Bronchial epithelial cell (primary cell): ENCODE measurements at regions not wholly inside any gene's neighbourhood (a gene's known extent, or its start where the extent isn't known, plus 50 kb on each side); places are given as distances from the start of the nearest gene placed in this dataset.

Experiments used
- DNase-seq: peaks from one replicate; pipeline ENCODE4 v3.0.0-alpha.2; 2010; ENCODE audit warnings: low read depth
- FAIRE-seq: peaks from 2 replicates; lab custom pipeline; 2011; peaks lifted over from hg19 to GRCh38; lab: Jason Lieb, UNC
- H3K27me3 ChIP-seq: 2 replicates; pipeline ENCODE4 v1.5.1; 2011; ENCODE audit warnings: low read length; ENCODE audit not compliant: control insufficient read depth, insufficient read depth
- H3K36me3 ChIP-seq: 2 replicates; pipeline ENCODE4 v1.5.1; 2011; ENCODE audit warnings: low read length; ENCODE audit not compliant: control insufficient read depth, insufficient read depth
- H3K4me3 ChIP-seq: 2 replicates; pipeline ENCODE4 v1.5.1; 2011; ENCODE audit warnings: mild to moderate bottlenecking, low read depth, low read length, control low read depth
- TF ChIP-seq, protein P1 (sequence below): IDR thresholded peaks from 2 replicates; pipeline ENCODE4 v1.5.1; 2011; ENCODE audit warnings: mild to moderate bottlenecking, moderate library complexity, low read length, control low read depth, inconsistent platforms; ENCODE audit not compliant: insufficient read depth, severe bottlenecking

DNA sequence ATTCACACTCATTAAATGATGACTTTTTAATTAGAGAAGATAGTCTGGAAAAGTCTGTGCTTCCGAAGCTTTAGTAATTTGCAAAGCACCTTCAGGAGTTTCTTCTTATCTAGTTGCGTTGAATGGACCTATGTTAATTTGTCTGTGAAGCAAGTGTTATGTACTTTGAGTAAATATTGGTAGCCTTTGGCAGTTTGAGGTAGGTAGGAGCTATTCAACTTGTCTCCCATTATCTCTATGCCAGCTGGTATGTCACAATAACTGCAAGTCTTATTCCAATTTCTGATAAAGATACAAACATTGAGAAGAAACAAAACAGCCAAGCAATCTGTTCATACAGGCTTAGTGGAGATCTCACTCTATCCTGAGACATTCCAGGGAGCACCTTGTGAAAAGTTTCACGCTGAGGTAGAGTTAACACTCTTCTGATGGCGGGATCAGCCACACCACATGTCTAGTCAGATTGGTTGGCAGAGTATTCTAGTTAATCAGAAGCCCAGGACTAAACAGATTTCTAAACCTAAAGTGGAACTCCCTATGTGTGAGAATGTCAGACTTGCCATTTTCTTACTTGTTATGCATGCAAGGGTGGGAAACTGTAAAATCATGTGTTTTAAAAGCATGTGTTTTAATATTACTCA lies 219.8 kb upstream of the MANEA start:
- Histone ChIP-seq H3K4me3 (no peak overlapping the region), H3K36me3 (no peaks in the 10 kb centered on the region), H3K27me3 (no peaks in the 10 kb centered on the region)
- DNase-seq (no peak), FAIRE-seq (no peak)
- TF ChIP-seq, protein P1, sequence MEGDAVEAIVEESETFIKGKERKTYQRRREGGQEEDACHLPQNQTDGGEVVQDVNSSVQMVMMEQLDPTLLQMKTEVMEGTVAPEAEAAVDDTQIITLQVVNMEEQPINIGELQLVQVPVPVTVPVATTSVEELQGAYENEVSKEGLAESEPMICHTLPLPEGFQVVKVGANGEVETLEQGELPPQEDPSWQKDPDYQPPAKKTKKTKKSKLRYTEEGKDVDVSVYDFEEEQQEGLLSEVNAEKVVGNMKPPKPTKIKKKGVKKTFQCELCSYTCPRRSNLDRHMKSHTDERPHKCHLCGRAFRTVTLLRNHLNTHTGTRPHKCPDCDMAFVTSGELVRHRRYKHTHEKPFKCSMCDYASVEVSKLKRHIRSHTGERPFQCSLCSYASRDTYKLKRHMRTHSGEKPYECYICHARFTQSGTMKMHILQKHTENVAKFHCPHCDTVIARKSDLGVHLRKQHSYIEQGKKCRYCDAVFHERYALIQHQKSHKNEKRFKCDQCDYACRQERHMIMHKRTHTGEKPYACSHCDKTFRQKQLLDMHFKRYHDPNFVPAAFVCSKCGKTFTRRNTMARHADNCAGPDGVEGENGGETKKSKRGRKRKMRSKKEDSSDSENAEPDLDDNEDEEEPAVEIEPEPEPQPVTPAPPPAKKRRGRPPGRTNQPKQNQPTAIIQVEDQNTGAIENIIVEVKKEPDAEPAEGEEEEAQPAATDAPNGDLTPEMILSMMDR, result no peak

DNA sequence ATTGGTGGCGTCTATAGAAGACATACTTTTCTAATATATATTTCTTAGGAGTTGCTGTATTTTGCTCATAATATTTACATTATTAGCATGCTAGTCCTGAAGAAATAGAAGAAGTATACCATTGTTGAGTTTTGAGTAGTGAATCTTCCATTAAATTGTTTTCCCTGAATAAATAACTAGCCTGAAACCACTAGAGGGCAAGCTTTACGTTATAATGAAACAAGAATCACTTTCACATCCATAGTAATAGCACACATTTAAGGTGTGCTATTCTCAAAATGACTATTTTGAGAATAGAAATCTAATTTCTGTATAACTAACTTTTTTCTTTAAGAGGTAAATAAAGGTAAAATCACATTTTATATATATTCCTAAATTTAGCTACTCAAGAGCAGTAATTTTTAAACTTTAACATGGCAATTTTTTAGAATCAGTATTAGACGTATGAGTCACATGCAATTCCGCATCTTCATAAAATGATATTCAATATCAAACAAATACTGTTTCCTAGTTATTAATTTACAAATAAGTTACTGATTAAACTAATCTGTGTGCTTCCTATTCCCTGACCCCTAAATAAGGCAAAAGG lies 213.2 kb upstream of the MANEA start:
- no peaks in the 10 kb centered on the region for H3K27me3 ChIP-seq
- DNase-seq, result peak; percentile 24
- no peaks in the 10 kb centered on the region for H3K36me3 ChIP-seq
- no peak for FAIRE-seq
- no peak overlapping the region for H3K4me3 ChIP-seq
- TF ChIP-seq, protein P1, result peak; percentile 12

DNA sequence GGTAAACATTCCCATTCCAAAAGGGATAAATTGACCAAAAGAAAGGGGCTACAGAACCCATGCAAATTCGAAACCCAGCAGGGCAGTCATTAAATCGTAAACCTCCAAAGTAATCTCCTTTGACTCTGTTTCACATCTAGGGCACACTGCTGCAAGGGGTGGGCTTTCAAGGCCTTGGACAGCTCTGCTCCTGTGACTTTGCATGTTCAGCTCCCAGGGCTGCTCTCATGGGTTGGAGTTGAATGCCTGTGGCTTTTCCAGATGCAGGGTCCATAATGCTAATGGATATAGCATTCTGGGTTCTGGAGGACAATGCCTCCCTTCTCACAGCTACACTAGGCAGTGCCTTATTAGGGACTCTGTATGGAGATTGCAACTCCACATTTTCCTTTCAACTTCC lies 211.9 kb upstream of the MANEA start:
- DNase-seq (no peak), FAIRE-seq (no peak)
- Histone ChIP-seq H3K36me3 (no peaks in the 10 kb centered on the region), H3K4me3 (no peak overlapping the region), H3K27me3 (no peaks in the 10 kb centered on the region)
- TF ChIP-seq, protein P1, result no peak

DNA sequence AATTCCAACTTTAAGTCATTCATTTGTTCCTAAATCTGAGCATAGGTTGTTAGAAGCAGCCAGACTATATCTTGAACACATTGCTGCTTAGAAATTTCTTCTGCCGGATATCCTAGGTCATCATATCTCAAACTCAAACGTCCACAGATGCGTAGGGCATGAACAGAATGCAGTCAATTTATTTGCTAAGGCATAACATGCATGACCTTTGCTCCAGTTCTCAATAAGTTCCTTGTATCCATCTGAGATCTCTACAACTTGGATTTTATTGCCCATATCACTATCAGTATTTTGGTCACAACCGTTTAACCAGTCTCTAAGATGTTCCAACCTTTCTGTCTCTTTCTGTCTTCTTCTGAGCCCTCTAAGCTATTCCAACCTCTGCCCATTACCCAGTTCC lies 210.9 kb upstream of the MANEA start:
- H3K36me3 ChIP-seq, result no peaks in the 10 kb centered on the region
- no peak overlapping the region for H3K4me3 ChIP-seq
- DNase-seq, result no peak
- TF ChIP-seq, protein P1, result no peak
- H3K27me3 ChIP-seq, result no peaks in the 10 kb centered on the region
- FAIRE-seq, result no peak

DNA sequence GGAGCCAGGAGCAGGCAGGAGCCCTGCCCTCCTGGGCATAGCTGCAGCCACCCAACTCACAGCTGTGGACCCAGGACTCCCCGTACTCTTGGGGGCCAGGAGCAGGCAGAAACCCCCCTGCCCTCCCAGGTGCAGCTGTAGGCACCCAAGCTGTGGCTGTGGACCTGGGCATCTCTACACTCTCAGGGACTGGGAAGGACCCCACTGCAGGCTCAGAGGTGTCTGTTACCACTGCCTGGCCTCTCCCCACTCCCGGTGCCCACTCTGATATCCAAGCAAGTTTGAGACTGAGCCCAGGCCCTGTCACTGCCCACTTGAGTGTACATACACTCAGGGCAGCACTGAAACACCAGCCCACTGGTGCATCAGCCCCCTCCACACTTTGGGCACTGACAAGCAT lies 193.5 kb upstream of the MANEA start:
- Histone ChIP-seq H3K4me3 (no peak overlapping the region), H3K36me3 (no peaks in the 10 kb centered on the region), H3K27me3 (no peaks in the 10 kb centered on the region)
- TF ChIP-seq, protein P1, result no peak
- FAIRE-seq (no peak), DNase-seq (no peak)

DNA sequence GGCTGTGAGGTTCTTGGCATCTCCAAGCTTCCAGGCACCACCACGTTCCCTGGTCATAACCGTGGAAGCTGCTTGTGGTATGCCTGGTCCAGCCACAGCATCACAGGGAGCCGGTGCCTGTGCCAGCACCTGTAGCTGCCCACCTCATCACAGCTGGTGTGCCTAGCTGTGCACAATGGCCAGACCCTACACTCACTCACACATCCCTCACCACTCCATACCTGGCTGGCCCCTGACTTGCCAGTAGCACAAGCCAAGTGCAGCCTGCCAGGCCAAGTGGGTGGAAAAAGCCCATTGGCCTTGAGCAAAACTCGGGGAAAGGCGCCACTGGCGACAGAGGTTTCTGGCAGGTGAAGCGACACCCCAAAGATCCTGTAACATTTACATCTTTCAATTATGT lies 192.3 kb upstream of the MANEA start:
- TF ChIP-seq, protein P1, result no peak

More for the DNA sequence above, 192.3 kb upstream of the MANEA start:
- Histone ChIP-seq H3K27me3 (no peaks in the 10 kb centered on the region), H3K36me3 (no peaks in the 10 kb centered on the region), H3K4me3 (no peak overlapping the region)
- FAIRE-seq (no peak), DNase-seq (no peak)
